ENCODE measurements at regions not wholly inside any gene's neighbourhood (a gene's known extent, or its start where the extent isn't known, plus 50 kb on each side); places are given as distances from the start of the nearest gene placed in this dataset.

DNA sequence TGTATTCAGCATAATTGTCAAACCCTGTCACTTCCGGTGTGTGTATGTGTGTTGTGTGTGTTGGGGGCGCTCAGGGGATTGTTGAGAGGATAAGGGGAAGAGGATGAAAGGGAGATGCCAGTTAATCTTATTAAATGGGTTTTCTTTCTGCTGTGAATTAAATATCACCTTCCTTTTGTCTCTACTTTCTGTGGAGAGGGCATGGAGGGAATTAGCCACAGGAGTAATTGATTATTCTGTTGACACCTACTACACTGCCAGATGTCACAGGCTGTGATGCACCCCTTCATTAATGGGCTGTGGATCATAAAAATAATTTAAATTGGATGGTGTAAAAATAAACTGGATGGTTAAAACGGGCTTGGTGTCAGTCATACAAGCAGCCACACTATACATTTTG lies 311.9 kb downstream of the MDFIC start:
- Mint-ChIP-seq H3K27me3 (ENCODE audit: insufficient read depth, low read depth, poor library complexity) (peaks cover 13% of the 10 kb centered on the region), H3K4me3 (no peak overlapping the region), H3K36me3 (ENCODE audit: low read depth) (0 out of 3 replicates have a peak, but pooled peaks cover 3% of the 10 kb centered on the region), H3K4me1 (peaks cover 9% of the 10 kb centered on the region; the same call in 2 of the 3 replicates), H3K27ac (no peak overlapping the region), H3K9me3 (no peaks in the 10 kb centered on the region; the same call in 2 of the 3 replicates)
- Histone ChIP-seq H3K4me3 (no peak overlapping the region), H3K36me3 (ENCODE audit: insufficient read depth) (no peaks in the 10 kb centered on the region), H3K79me2 (replicated peaks; ENCODE audit: insufficient read depth) (no peaks in the 10 kb centered on the region), H4K20me1 (replicated peaks; ENCODE audit: insufficient read depth) (no peaks in the 10 kb centered on the region; the same call in 1 of the 2 replicates), H3K27ac (ENCODE audit: low read depth) (no peak overlapping the region), H2AFZ (no peak overlapping the region), H3K4me1 (ENCODE audit: insufficient read depth) (no peaks in the 10 kb centered on the region), H3F3A (replicated peaks; ENCODE audit: low read depth) (no peaks in the 10 kb centered on the region), H3K9me2 (ENCODE audit: insufficient read depth) (no peaks in the 10 kb centered on the region), H3K27me3 (ENCODE audit: insufficient read depth) (peaks cover 45% of the 10 kb centered on the region), H3K4me2 (no peak overlapping the region)
- ATAC-seq, result no peak
- TF ChIP-seq EZH2phosphoT487 (IDR thresholded peaks at IDR 0.05; ENCODE audit: unreplicated experiment) (no peak), ZNF114 (CRISPR knock-in tag; IDR thresholded peaks at IDR 0.05) (no peak), POLR2AphosphoS5 (IDR thresholded peaks at IDR 0.05; ENCODE audit: low read depth) (no peak)
- TF ChIP-seq, protein P1, sequence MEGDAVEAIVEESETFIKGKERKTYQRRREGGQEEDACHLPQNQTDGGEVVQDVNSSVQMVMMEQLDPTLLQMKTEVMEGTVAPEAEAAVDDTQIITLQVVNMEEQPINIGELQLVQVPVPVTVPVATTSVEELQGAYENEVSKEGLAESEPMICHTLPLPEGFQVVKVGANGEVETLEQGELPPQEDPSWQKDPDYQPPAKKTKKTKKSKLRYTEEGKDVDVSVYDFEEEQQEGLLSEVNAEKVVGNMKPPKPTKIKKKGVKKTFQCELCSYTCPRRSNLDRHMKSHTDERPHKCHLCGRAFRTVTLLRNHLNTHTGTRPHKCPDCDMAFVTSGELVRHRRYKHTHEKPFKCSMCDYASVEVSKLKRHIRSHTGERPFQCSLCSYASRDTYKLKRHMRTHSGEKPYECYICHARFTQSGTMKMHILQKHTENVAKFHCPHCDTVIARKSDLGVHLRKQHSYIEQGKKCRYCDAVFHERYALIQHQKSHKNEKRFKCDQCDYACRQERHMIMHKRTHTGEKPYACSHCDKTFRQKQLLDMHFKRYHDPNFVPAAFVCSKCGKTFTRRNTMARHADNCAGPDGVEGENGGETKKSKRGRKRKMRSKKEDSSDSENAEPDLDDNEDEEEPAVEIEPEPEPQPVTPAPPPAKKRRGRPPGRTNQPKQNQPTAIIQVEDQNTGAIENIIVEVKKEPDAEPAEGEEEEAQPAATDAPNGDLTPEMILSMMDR (conservative IDR thresholded peaks at IDR 0.05; ENCODE audit: low read depth in 2 of 2), result no peak
- DNase-seq (ENCODE audit: low spot score), result no peak

- TF ChIP-seq, protein P2, sequence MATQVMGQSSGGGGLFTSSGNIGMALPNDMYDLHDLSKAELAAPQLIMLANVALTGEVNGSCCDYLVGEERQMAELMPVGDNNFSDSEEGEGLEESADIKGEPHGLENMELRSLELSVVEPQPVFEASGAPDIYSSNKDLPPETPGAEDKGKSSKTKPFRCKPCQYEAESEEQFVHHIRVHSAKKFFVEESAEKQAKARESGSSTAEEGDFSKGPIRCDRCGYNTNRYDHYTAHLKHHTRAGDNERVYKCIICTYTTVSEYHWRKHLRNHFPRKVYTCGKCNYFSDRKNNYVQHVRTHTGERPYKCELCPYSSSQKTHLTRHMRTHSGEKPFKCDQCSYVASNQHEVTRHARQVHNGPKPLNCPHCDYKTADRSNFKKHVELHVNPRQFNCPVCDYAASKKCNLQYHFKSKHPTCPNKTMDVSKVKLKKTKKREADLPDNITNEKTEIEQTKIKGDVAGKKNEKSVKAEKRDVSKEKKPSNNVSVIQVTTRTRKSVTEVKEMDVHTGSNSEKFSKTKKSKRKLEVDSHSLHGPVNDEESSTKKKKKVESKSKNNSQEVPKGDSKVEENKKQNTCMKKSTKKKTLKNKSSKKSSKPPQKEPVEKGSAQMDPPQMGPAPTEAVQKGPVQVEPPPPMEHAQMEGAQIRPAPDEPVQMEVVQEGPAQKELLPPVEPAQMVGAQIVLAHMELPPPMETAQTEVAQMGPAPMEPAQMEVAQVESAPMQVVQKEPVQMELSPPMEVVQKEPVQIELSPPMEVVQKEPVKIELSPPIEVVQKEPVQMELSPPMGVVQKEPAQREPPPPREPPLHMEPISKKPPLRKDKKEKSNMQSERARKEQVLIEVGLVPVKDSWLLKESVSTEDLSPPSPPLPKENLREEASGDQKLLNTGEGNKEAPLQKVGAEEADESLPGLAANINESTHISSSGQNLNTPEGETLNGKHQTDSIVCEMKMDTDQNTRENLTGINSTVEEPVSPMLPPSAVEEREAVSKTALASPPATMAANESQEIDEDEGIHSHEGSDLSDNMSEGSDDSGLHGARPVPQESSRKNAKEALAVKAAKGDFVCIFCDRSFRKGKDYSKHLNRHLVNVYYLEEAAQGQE (IDR thresholded peaks at IDR 0.05; ENCODE audit: unreplicated experiment), result no peak
- H3K4me1 ChIP-seq (ENCODE audit: insufficient read depth), result peaks cover 3% of the 10 kb centered on the region; the same call in 1 of the 2 replicates
- ATAC-seq (no peak), DNase-seq (ENCODE audit: low spot score) (no peak)
- no peaks in the 10 kb centered on the region for H3K9me2 ChIP-seq (ENCODE audit: insufficient read depth)
- H3K27ac ChIP-seq (ENCODE audit: low read depth), result no peak overlapping the region
- H3K9me3 Mint-ChIP-seq, result no peaks in the 10 kb centered on the region; the same call in 2 of the 3 replicates
- H3K4me3 Mint-ChIP-seq, result no peak overlapping the region
- peaks cover 63% of the 10 kb centered on the region for H3K27me3 ChIP-seq (ENCODE audit: insufficient read depth)
- H3K27ac Mint-ChIP-seq, result no peak overlapping the region
- H3K4me3 ChIP-seq, result no peak overlapping the region
- no peaks in the 10 kb centered on the region for H3F3A ChIP-seq (replicated peaks; ENCODE audit: low read depth)
- H4K20me1 ChIP-seq (replicated peaks; ENCODE audit: insufficient read depth), result no peaks in the 10 kb centered on the region; the same call in 1 of the 2 replicates
- H3K79me2 ChIP-seq (replicated peaks; ENCODE audit: insufficient read depth), result no peaks in the 10 kb centered on the region
- H2AFZ ChIP-seq, result no peak overlapping the region
- no peaks in the 10 kb centered on the region for H3K36me3 ChIP-seq (ENCODE audit: insufficient read depth)
- no peak overlapping the region for H3K4me2 ChIP-seq
- H3K36me3 Mint-ChIP-seq (ENCODE audit: low read depth), result 0 out of 3 replicates have a peak, but pooled peaks cover 3% of the 10 kb centered on the region
- H3K27me3 Mint-ChIP-seq (ENCODE audit: insufficient read depth, low read depth, poor library complexity), result peaks cover 28% of the 10 kb centered on the region
- H3K4me1 Mint-ChIP-seq, result peaks cover 11% of the 10 kb centered on the region; the same call in 2 of the 3 replicates
Measured at GRCh38 chr7:115232041-115232440, 310.1 kb downstream of the MDFIC start.
